Epithelial cell of proximal tubule (primary cell): ENCODE measurements at regions not wholly inside any gene's neighbourhood (a gene's known extent, or its start where the extent isn't known, plus 50 kb on each side); places are given as distances from the start of the nearest gene placed in this dataset.

Experiments used
- DNase-seq: peaks from one replicate; pipeline ENCODE4 v3.0.0-alpha.2; 2011; ENCODE audit warnings: low read depth
- H3K4me3 ChIP-seq: 2 replicates; pipeline ENCODE4 v1.5.1; 2011; ENCODE audit warnings: low read depth, mild to moderate bottlenecking, low read length
- TF ChIP-seq, protein P1 (sequence below): conservative IDR thresholded peaks from 2 replicates; pipeline ENCODE4 v1.5.1; 2012; ENCODE audit warnings: low read depth, mild to moderate bottlenecking, low read length

DNA sequence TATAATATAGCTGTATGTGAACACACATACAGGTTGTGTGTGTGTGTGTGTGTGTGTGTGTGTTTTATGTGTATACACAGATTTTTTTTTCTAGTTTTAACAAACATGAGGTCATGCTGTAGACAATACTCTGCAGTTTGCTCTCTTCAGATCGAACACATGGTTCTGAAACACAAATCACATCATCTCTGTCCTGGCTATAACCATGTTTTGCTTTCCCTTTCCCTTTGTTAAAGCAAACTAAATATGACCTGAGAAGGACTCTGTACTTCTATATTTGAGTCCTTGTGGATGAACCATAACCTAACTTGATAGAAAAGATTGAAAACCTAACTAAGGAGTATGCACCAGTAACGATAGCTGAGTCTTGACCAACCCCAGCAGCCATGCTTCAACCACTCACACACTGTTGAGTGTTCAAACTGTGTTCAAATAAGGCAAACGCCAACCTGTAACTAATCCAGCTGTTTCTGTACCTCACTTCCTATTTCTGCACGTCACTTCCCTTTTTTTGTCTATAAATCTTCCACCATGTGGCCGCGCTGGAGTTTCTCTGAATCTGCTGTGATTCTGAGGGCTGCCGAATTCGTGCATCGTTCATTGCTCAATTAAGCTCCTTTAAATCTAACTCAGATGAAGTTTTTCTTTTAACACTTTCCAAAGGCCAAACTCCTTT is 303.8 kb downstream of the HS3ST3B1 start:
- no peak overlapping the region for H3K4me3 ChIP-seq
- TF ChIP-seq, protein P1, sequence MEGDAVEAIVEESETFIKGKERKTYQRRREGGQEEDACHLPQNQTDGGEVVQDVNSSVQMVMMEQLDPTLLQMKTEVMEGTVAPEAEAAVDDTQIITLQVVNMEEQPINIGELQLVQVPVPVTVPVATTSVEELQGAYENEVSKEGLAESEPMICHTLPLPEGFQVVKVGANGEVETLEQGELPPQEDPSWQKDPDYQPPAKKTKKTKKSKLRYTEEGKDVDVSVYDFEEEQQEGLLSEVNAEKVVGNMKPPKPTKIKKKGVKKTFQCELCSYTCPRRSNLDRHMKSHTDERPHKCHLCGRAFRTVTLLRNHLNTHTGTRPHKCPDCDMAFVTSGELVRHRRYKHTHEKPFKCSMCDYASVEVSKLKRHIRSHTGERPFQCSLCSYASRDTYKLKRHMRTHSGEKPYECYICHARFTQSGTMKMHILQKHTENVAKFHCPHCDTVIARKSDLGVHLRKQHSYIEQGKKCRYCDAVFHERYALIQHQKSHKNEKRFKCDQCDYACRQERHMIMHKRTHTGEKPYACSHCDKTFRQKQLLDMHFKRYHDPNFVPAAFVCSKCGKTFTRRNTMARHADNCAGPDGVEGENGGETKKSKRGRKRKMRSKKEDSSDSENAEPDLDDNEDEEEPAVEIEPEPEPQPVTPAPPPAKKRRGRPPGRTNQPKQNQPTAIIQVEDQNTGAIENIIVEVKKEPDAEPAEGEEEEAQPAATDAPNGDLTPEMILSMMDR: no peak
- DNase-seq: no peak

DNA sequence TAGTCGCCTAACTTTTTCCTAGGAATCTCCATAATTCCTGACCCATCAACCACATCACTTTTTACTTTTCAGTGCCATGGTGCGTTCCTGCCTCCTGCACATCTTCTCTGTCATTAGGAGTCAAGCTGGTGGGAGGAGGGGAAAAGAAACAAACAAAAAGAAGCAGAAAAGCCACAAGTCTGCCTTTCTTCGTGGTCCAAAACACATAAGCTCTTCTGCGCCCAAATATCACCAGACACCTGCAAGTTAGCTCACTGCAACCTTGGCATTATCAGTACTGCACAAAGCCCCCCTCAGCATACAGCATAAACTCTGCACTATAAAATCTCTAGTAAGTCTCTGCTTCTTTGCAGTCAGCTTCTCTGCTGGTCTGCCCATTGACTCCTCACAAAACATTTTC is 295.3 kb downstream of the HS3ST3B1 start:
- H3K4me3 ChIP-seq: no peak overlapping the region
- no peak for DNase-seq
- TF ChIP-seq, protein P1: no peak

DNA sequence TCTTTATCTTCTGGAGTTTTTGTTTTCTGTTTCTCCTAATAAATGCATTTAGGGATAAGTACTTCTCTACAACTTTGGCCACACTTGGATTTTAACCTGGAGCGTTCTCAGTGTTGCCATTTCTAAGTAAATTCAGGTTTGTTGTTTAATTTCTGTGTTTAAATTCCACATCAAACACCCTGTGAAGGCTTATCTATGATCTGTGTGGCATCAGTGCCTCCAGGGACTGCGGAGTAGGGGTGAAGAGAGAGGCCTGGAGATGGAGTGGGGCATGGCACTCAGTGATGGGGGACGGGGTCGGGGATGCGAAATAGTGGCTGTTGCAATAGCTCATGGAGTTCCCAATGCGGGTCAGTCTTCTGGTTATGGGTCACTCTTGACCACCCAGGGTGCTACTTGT is 294.8 kb downstream of the HS3ST3B1 start:
- TF ChIP-seq, protein P1: no peak
- no peak for DNase-seq
- no peak overlapping the region for H3K4me3 ChIP-seq

- TF ChIP-seq, protein P1: no peak
- H3K4me3 ChIP-seq: no peak overlapping the region
- no peak for DNase-seq
Observed at GRCh38 chr17:14594690-14595089, 293.8 kb downstream of the HS3ST3B1 start.

GRCh38 chr17:14593956-14594355 is 293.1 kb downstream of the HS3ST3B1 start:
- TF ChIP-seq, protein P1: no peak
- no peak for DNase-seq
- no peak overlapping the region for H3K4me3 ChIP-seq

- H3K4me3 ChIP-seq: no peak overlapping the region
- DNase-seq: no peak
- TF ChIP-seq, protein P1: no peak
Observed at GRCh38 chr17:14590459-14591250, 289.8 kb downstream of the HS3ST3B1 start.
